Skeletal muscle satellite cell (primary cell): ENCODE measurements at regions not wholly inside any gene's neighbourhood (a gene's known extent, or its start where the extent isn't known, plus 50 kb on each side); places are given as distances from the start of the nearest gene placed in this dataset.

ENCODE experiments used
- H3K27me3 ChIP-seq: 2 replicates; pipeline ENCODE4 v1.7.0; 2013; ENCODE audit warnings: low read length; ENCODE audit not compliant: control insufficient read depth, insufficient read depth
- H3K36me3 ChIP-seq: 2 replicates; pipeline ENCODE4 v1.7.0; 2013; ENCODE audit warnings: mild to moderate bottlenecking, control low read depth, low read length; ENCODE audit not compliant: insufficient read depth
- H3K4me1 ChIP-seq: 2 replicates; pipeline ENCODE4 v1.7.0; 2013; ENCODE audit warnings: low read length; ENCODE audit not compliant: control insufficient read depth, insufficient read depth
- H3K4me2 ChIP-seq: 2 replicates; pipeline ENCODE4 v1.7.0; 2013; ENCODE audit warnings: mild to moderate bottlenecking, low read length
- H3K4me3 ChIP-seq: 2 replicates; pipeline ENCODE4 v1.7.0; 2013; ENCODE audit warnings: low read length
- H3K9ac ChIP-seq: 2 replicates; pipeline ENCODE4 v1.7.0; 2013; ENCODE audit warnings: mild to moderate bottlenecking, low read depth, low read length, moderate library complexity
- H3K9me3 ChIP-seq: replicated peaks from 2 replicates; pipeline ENCODE4 v1.7.0; 2013; ENCODE audit warnings: mild to moderate bottlenecking, control low read depth, low read length

GRCh38 chr13:89609318-89609717 is 1738.2 kb upstream of the MIR17HG start:
- H3K9me3 ChIP-seq = no peaks in the 10 kb centered on the region
- H3K4me2 ChIP-seq = no peak overlapping the region
- H3K36me3 ChIP-seq = no peaks in the 10 kb centered on the region
- H3K27me3 ChIP-seq = no peaks in the 10 kb centered on the region
- H3K4me1 ChIP-seq = no peaks in the 10 kb centered on the region
- no peak overlapping the region for H3K9ac ChIP-seq
- no peak overlapping the region for H3K4me3 ChIP-seq

DNA sequence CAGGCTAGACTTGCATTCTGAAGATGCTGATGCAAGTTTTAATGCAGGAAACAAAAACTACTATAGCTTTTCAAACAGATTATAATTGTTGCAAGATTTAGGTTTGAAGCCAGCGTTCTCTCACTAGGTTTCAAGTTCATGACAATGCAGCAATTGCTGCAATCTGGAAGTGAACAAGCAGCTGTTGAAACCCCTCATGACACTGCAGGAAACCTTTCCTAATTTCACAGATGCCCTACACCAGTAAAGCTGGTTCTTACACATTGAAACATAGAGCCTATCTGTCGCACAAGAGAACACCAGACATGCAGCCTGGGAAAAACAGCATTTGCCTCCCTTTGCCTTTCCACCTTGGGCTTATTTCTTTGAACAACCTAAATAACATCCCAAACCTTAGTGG is 1737.2 kb upstream of the MIR17HG start:
- H3K9me3 ChIP-seq = no peaks in the 10 kb centered on the region
- H3K27me3 ChIP-seq = no peaks in the 10 kb centered on the region
- H3K4me3 ChIP-seq = no peak overlapping the region
- H3K4me2 ChIP-seq = no peak overlapping the region
- H3K4me1 ChIP-seq = no peaks in the 10 kb centered on the region
- H3K36me3 ChIP-seq = no peaks in the 10 kb centered on the region
- H3K9ac ChIP-seq = no peak overlapping the region

DNA sequence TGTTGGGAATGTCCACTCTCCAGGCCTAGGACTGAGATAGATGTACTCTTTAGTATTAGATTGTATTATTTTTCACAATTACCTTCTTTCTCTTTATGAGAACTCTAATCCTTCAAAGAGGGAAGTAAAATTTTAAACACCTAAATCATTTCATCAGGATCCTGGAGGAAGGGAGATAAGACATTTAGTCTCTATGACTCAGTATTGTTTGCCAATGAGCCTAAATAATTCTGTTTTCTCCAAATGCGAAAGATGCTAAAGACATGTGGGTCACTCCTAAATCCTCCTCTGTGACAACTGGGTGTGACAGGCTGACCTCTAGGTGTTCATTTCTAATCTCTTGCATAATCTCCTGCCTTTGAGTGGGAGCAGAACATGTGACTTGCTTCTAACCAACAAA is 1736.6 kb upstream of the MIR17HG start:
- H3K4me3 ChIP-seq = no peak overlapping the region
- H3K36me3 ChIP-seq = no peaks in the 10 kb centered on the region
- no peaks in the 10 kb centered on the region for H3K9me3 ChIP-seq
- no peak overlapping the region for H3K9ac ChIP-seq
- no peaks in the 10 kb centered on the region for H3K4me1 ChIP-seq
- H3K27me3 ChIP-seq = no peaks in the 10 kb centered on the region
- no peak overlapping the region for H3K4me2 ChIP-seq

- no peaks in the 10 kb centered on the region for H3K27me3 ChIP-seq
- no peaks in the 10 kb centered on the region for H3K9me3 ChIP-seq
- H3K9ac ChIP-seq = no peak overlapping the region
- H3K4me1 ChIP-seq = no peaks in the 10 kb centered on the region
- H3K4me2 ChIP-seq = no peak overlapping the region
- H3K4me3 ChIP-seq = no peak overlapping the region
- no peaks in the 10 kb centered on the region for H3K36me3 ChIP-seq
These were observed 1719.5 kb upstream of the MIR17HG start for GRCh38 chr13:89627996-89628395.

GRCh38 chr13:89628567-89628966 is 1718.9 kb upstream of the MIR17HG start:
- Histone ChIP-seq H3K4me3 (no peak overlapping the region), H3K4me1 (no peaks in the 10 kb centered on the region)

DNA sequence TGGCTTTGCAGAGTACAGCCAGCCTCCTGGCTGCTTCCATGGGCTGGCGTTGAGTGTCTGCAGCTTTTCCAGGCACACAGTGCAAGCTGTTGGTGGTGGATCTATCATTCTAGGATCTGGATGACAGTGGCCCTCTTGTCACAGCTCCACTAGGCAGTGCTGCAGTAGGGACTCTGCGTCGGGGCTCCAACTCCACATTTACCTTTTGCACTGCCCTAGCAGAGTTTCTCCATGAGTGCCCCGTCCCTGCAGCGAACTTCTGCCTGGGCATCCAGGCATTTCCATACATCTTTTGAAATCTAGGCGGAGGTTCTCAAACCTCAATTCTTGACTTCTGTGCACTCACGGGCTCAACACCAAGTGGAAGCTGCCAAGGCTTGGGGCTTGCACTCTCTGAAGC is 1697.3 kb upstream of the MIR17HG start:
- H3K36me3 ChIP-seq = no peaks in the 10 kb centered on the region
- no peak overlapping the region for H3K9ac ChIP-seq
- H3K4me1 ChIP-seq = no peaks in the 10 kb centered on the region
- no peak overlapping the region for H3K4me2 ChIP-seq
- no peaks in the 10 kb centered on the region for H3K9me3 ChIP-seq
- no peaks in the 10 kb centered on the region for H3K27me3 ChIP-seq
- H3K4me3 ChIP-seq = no peak overlapping the region

More at GRCh38 chr13:89628567-89628966, 1718.9 kb upstream of the MIR17HG start:
- H3K4me2 ChIP-seq = no peak overlapping the region
- H3K27me3 ChIP-seq = no peaks in the 10 kb centered on the region
- no peak overlapping the region for H3K9ac ChIP-seq
- no peaks in the 10 kb centered on the region for H3K36me3 ChIP-seq
- no peaks in the 10 kb centered on the region for H3K9me3 ChIP-seq

DNA sequence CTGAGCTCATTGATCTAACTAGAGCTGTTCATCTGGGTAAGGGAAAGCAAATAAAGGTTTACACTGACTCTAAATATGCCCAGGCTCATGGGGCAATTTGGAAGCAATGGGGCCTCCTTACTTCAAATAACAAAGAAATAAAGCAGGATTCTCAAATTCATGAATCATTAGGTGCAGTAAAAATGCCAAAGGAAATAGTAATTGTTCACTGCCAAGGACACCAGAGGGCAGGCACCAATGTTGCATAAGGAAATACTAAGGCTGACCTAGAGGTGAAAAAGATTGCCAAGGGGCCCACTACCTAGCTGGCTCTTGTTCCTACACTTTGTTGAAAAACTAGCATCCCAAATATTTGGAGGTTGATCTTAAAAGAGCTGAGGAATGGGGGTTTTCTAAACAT is 1686.7 kb upstream of the MIR17HG start:
- no peaks in the 10 kb centered on the region for H3K27me3 ChIP-seq
- H3K4me1 ChIP-seq = no peaks in the 10 kb centered on the region
- no peak overlapping the region for H3K4me3 ChIP-seq
- H3K4me2 ChIP-seq = no peak overlapping the region
- no peak overlapping the region for H3K9ac ChIP-seq
- no peaks in the 10 kb centered on the region for H3K36me3 ChIP-seq
- H3K9me3 ChIP-seq = no peaks in the 10 kb centered on the region

GRCh38 chr13:89673789-89674311 is 1673.6 kb upstream of the MIR17HG start:
- no peaks in the 10 kb centered on the region for H3K9me3 ChIP-seq
- H3K4me3 ChIP-seq = no peak overlapping the region
- H3K4me1 ChIP-seq = no peaks in the 10 kb centered on the region
- H3K4me2 ChIP-seq = no peak overlapping the region
- no peaks in the 10 kb centered on the region for H3K36me3 ChIP-seq
- no peaks in the 10 kb centered on the region for H3K27me3 ChIP-seq
- H3K9ac ChIP-seq = no peak overlapping the region

- no peak overlapping the region for H3K9ac ChIP-seq
- H3K4me2 ChIP-seq = no peak overlapping the region
- no peak overlapping the region for H3K4me3 ChIP-seq
- H3K27me3 ChIP-seq = no peaks in the 10 kb centered on the region
- no peaks in the 10 kb centered on the region for H3K9me3 ChIP-seq
- no peaks in the 10 kb centered on the region for H3K4me1 ChIP-seq
- no peaks in the 10 kb centered on the region for H3K36me3 ChIP-seq
These were observed 1668.9 kb upstream of the MIR17HG start for GRCh38 chr13:89678466-89679121.

DNA sequence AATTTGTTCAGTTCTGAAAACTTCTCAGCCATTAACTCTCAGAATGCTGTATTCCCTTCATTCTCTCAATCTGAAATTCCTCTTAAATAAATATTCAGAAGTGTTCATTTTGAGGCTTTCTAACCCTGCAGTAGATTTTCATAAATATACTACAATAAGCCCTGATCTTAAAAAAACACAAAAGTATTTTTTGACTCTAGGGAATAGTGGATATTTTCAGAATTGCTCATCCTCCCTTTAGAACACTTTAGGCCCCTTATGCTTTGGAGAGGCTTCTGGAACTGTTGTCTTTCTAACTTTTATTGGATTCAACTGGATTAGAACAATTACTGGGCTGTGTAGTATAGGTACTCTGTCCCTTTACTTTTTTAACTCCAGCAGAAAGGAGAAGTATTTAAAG is 1662.6 kb upstream of the MIR17HG start:
- no peak overlapping the region for H3K4me3 ChIP-seq
- no peaks in the 10 kb centered on the region for H3K9me3 ChIP-seq
- peaks cover 8% of the 10 kb centered on the region for H3K4me1 ChIP-seq
- H3K4me2 ChIP-seq = no peak overlapping the region
- H3K36me3 ChIP-seq = no peaks in the 10 kb centered on the region
- no peak overlapping the region for H3K9ac ChIP-seq
- H3K27me3 ChIP-seq = no peaks in the 10 kb centered on the region

- H3K9me3 ChIP-seq = no peaks in the 10 kb centered on the region
- H3K9ac ChIP-seq = no peak overlapping the region
- H3K4me3 ChIP-seq = no peak overlapping the region
- H3K36me3 ChIP-seq = no peaks in the 10 kb centered on the region
- H3K4me2 ChIP-seq = no peak overlapping the region
- peaks cover 8% of the 10 kb centered on the region for H3K4me1 ChIP-seq
- no peaks in the 10 kb centered on the region for H3K27me3 ChIP-seq
These were observed 1661.3 kb upstream of the MIR17HG start for GRCh38 chr13:89686171-89686570.

- no peaks in the 10 kb centered on the region for H3K36me3 ChIP-seq
- H3K9ac ChIP-seq = no peak overlapping the region
- H3K27me3 ChIP-seq = no peaks in the 10 kb centered on the region
- H3K4me1 ChIP-seq = peaks cover 8% of the 10 kb centered on the region
- no peaks in the 10 kb centered on the region for H3K9me3 ChIP-seq
- H3K4me3 ChIP-seq = no peak overlapping the region
- no peak overlapping the region for H3K4me2 ChIP-seq
These were observed 1660.4 kb upstream of the MIR17HG start for GRCh38 chr13:89687066-89687465.
